ENCODE measurements at regions not wholly inside any gene's neighbourhood (a gene's known extent, or its start where the extent isn't known, plus 50 kb on each side); places are given as distances from the start of the nearest gene placed in this dataset.

GRCh38 chrX:9148615-9149399 lies 114.9 kb upstream of the FAM9B start:
- no peak for DNase-seq

DNA sequence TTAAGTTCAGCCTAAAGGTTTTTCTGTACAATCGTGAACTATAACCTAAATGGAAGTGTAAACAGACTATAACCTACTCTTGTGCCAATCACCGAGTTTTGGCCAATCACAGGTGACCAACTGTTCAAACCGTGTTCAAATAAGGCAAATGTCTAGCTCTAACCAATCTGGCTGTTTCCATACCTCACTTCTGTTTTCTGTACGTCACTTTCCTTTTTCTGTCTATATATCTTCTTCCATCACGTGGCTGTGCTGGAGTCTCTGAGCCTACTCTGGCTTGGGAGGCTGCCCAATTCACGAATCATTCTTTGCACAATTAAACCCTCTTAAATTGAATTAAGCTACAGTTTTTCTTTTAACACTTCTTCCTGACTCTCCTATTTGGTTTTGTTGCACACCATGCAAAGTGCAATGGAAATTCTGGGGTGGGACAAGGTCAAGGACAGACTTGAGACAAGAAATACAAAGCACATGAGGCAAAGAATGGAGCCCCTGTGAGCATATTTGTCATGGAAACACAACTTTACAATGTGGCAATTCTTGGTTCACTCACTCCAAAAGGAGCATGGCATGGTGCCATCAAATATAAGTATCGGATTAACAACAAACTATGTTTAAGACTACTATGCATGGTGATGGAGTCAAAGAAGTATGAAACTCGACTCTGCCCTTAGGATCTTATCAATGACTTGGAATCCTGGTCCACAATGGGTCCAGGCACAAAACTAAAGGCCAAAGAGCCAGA lies 115.7 kb upstream of the FAM9B start:
- no peak for DNase-seq

DNA sequence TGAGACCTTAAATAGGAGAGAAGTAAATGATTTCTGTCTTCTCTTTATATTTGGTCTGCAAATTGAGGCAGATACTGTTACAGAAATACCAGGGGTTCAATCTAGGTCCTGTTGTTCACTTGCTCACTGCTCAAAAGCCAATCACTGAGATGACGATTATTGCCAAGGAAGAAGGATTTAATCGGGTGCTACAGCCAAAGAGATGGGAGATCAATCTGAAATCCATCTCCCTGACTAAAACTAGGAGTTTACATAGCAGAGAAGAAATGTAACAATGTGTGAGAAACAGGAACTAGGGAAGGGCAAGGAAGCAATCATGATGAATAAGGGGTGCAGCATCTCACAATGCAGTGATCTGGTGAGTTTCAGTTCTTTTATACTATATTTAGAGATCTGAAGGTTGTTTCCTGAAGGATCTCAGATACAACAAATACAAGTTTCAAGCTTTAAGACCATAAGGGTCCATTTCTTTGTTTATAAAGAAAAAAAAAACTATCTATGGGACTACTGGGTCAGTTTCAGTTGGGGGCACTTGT lies 117.9 kb upstream of the FAM9B start:
- DNase-seq: no peak

DNA sequence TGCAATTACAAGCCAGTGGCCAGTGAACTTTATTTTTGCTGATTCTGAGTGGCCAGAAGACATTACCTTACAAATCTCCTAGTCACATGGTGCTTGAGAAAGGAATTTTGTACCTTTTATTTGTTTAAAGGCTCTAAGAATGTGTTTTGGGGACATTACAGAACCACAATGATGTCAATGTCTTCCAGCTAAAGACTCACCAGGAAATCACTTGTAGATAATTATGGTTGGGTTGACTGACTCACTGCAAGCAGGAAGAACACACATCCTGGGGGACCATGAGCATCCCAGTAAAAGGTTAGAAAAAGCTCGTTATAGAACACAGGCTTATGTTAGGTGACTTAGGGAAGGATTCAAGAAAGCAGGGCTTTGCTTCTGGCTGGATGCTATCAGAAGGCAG lies 119.4 kb upstream of the FAM9B start:
- no peak for DNase-seq

GRCh38 chrX:9158611-9159010 lies 124.7 kb upstream of the FAM9B start:
- DNase-seq: no peak

DNA sequence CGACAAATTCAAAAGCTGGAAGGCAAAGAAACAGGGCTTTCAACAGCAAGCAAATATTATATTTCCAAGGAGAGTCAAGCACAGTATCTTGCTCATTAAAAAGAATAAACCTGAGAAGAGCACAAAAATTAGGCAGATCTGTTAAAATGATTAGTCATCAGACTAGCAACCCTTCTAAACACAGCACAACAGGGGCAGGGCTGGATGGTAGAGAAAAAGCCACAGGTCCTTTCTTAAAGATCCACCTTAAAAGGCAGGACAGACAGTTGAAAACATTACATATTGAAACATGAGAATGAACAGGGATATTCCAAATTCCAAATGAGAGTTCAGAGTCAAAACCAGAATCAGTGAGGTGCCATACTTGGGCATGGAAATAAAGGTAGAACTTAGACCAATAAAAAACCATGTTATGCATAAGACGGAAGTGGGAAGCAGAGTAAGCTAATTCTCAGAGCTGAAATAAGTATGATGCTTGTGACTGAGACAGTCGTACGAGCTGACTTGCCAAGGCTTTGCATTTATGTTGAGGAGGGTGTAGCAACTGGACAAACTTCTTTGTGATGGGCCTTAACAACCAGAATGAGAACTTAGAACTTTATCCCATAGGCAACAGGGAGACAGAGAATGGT lies 126.9 kb upstream of the FAM9B start:
- DNase-seq: no peak

- DNase-seq: no peak
Measured at GRCh38 chrX:9162698-9163097, 128.8 kb upstream of the FAM9B start.

- no peak for DNase-seq
Measured at GRCh38 chrX:9163214-9163709, 129.3 kb upstream of the FAM9B start.

DNA sequence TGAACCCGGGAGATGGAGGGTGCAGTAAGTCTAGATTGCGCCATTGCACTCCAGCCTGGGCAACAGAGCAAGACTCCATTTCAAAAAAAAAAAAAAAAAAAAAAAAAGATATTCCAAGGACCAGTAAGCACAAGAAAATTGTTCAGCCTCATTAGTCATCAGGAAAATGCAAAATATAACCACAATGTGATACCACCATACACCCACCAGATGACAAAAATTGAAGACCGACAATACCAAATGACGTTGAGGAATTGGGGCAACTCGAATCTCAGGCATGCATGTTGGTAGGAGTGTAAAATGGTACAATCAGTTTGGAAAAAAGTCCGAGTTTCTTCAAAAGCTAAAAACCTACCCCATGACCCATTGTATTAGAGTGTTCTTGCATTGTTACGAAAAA lies 130.2 kb upstream of the FAM9B start:
- no peak for DNase-seq

DNA sequence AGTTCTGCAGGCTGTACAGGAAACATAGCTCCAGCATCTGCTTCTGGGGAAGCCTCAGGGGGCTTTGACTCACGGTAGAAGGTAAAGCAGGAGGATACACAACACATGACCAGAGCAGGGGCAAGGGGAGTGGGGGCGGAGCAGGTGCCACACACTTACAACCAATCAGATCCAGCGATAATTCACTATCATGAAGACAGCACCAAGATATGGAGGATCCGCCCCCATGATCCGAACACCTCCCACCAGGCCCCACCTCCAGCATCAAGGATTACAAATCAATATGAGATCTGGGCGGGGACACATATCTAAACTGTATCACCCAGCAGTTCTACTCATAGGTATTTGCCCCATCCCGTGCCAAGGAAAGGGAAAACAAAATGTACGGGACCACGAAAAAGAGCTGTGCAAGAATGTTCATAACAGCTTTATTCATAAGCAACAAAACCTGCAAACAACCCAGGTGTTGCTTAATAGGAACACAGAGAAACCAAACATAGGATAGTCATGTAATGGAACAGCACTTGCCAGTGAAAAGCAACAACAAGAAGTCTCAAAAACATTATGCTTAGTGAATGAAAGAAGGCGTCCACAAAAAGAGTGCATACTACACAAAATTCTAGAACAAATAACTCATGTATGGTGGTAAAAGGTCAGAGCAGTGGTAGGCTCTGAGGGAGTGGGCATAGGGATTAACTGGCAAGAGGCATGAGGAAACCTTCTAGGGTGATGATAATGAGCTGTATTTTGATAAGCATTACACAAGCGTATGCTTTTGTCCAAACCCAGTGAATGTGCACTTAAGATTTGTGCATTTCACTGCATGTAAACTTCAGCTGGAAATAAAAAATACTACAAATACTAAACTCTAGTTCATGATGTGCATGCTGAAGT lies 130.9 kb upstream of the FAM9B start:
- DNase-seq: no peak

DNA sequence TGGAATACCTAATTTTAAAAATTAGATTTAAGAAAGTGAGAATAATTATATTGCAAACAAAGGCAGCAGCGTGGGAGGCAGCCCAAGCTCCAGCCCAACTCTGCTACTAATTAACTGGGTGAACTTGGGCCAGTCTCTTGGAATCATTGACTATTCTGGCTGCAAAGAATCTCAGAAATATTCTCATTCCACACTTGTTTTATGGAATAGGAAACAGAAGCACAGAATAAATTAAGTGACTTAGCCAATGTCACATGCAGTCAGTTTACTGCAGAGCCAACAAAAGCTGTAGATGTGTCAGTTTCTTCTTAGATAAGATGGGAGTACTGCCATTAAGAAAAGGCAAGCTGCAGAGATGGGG lies 132.6 kb upstream of the FAM9B start:
- DNase-seq: no peak

DNA sequence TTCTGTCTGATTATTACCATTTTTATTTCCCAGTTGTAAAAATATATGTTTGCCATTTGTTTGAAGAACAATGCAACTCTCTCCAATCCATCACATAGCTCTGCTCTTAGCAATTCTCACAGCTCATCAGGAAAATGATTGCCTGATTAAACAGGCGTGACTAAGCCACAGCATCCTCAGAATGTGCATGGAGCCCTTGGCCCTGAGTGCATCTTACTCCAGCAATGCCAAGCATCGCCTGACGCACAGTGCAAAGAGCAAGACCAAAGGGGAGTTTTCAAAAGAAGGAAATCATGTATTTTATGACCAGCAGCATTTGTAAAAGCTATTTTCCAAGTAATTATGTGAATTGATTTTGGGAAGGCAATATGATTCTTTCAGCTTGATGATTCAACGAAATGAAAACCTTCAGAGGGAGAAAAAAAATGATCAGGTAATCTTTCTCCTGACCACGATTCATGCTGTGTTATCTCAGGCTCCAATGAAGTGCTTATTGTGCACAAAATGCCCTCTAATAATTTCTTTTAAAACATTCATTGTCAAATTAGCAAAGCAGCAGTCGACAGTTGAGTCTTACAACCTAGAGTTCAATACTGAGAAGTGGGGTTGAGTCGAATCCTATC lies 138.0 kb upstream of the FAM9B start:
- DNase-seq: no peak

GRCh38 chrX:9172464-9172850 lies 138.5 kb upstream of the FAM9B start:
- no peak for DNase-seq

DNA sequence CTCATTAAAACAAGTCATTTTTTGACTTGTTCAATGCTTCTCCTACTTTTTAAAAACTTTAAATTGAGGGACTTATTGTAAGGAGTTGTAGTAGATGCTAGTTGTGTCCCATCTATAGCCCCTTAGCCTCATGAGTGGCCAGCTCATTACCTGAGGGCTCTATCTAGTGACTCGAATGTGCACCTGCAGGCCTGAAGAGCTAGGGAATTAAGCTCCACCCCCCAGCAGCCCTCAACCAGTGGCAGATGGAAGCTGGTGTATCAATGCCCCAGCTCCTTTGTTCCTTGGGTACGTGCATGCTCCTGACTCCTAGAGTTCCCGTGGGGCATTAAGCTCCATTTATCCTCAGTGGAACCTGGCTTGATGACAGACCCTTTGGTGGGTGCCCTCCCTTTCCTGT lies 146.7 kb upstream of the FAM9B start:
- no peak for DNase-seq

DNA sequence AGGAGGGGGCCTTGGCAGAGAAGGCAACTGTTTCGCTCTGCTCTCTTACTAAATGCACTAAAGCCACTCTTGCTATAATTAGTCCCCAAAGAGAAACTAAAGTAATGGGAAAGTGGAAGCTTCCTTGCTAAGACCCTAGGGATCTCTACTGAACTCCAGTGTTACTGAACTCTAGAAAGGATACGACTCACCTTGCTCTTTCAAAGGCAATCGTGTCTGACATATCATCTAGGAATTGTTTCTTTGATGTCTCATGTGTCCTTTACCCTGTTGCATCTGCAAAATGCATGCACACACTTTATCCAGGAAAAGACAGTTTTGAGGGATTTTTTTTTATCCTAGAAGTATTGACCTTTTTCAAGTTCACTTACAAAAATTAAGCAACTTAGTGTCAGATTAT lies 148.1 kb upstream of the FAM9B start:
- no peak for DNase-seq

DNA sequence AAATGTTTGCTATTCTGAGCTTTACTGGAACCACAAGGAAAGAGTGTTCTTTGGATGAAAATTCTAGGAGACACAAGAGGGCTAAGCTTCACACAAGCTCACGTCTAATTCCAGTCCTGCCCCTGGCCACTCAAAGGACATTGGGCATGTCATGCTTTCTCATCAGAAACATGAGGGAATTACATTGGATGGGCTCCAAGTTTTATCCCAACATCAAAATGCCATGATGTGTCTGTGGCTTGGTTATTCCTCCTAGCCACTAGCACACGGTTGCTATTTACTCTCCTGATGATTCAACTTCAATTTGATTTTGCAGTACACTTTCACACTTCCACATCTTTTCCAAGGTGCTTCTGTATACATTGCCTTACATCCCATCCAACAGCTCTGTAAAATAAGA lies 149.6 kb upstream of the FAM9B start:
- DNase-seq: no peak

GRCh38 chrX:9184211-9184610 lies 150.3 kb upstream of the FAM9B start:
- no peak for DNase-seq

DNA sequence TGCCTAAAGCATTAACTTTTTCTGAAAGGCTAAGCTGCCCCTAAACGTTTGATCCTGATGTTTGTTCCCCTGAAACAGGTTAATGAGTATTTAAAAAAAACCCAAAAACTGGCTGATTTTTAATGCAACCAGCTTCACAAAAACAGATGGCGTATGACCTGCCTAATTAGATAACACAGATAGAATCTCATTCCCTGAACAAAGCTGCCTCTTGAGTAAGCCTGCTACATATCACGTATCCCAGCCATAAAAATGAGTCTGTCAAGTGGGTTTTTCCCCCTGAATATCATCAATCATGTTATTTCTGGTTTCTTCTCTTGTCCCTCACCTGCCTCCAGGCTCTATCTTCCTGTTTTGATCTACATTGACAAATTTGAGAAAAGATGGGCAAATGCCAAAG lies 154.2 kb upstream of the FAM9B start:
- no peak for DNase-seq

DNA sequence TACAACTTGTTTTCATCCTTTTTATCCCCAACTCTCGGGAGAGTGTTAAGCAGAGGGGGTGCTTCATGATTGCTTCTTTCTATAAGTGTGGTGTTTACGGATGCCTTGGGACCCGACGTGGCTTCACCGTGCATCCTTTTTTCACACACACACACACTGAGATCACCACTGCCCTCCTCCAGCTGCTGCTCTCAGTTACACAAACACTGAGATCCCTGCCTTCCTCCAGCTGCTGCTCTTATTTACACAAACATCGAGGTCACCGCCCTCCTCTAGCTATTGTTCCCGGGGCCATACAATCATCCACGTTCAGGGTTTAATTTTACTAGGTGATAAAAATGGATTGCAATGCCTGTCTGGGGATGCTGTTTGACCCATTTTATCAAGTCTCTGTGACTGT lies 155.4 kb upstream of the FAM9B start:
- no peak for DNase-seq

GRCh38 chrX:9191392-9191791 lies 157.5 kb upstream of the FAM9B start:
- DNase-seq: no peak

DNA sequence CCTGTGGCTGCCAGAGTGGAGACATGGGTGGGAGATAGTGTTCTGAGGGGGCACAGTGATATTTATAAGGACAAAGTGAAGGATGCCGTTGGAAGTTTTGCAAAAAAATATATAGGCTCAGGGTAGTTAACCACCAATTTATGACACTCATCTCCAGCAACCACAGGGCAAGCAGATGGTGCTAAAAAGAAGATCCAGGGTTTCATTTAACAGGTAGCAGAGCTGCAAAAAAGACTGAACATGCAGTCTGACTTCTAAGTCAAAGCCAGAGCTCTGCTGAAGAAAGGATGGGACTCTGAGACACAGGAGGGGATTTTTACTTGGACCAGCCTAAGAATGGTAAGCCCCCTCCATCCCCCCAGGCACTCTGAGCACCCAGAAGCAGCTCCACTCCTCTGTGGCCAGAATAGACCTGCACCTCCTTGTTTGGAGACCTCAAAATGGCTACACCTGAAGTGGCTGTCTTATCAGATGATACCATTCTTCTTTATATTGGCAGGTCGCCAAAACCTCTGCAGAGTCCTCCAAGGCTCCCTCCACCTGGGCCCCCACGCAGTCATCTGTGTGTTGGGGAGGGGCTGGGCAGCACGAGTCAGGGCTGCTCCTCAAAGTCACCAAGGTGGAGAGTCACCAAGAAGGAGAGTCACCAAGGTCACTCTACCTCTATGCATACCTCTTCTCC lies 161.4 kb upstream of the FAM9B start:
- DNase-seq: no peak

All from activated CD8-positive, alpha-beta memory T cell treated with anti-CD3 and anti-CD28 coated beads for 24 hours (primary cell).